Posterior vena cava (tissue), 2 donors: ENCODE measurements at regions not wholly inside any gene's neighbourhood (a gene's known extent, or its start where the extent isn't known, plus 50 kb on each side); places are given as distances from the start of the nearest gene placed in this dataset.

Experiments used
- DNase-seq: peaks from one replicate; pipeline ENCODE4 v3.0.0-alpha.2; 2020; ENCODE audit warnings: low spot score
- intact Hi-C, 2 donors: fragments of 100-400 bp; cut with DNase I; formaldehyde crosslinking; loops; one replicate each; pipeline versions ENCODE4 v1.14.1 to v1.14.2; 2022 to 2023
- donor health status: DM: yes; HTN: yes; CAD: no.
- donor health status: DM: yes; HTN: yes; CAD: no.

- intact Hi-C loops: no loop called here
These were observed 1899.8 kb upstream of the NUDT12 start for GRCh38 chr5:105462377-105462776.

DNA sequence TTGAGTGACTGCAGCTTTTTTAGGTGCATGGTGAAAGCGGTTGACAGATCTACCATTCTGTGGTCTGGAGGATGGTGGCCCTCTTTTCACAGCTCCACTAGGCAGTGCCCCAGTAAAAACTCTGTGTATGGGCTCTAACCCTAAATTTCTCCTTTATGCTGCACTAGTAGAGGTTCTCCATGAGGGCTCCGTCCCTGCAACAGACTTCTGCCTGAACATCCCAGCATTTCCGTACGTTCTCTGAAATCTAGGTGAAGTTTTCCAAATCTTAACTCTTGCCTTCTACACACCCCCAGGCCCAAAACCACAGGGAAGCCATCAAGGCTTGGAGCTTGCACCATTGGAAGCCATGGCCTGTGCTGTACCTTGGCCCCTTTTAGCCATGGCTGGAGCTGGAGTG, 1898.1 kb upstream of the NUDT12 start:
- no peak for DNase-seq
- intact Hi-C loops: no loop called here

More at GRCh38 chr5:105462377-105462776, 1899.8 kb upstream of the NUDT12 start:
- DNase-seq: no peak

- intact Hi-C loops: no loop called here
- DNase-seq: no peak
These were observed 1890.7 kb upstream of the NUDT12 start for GRCh38 chr5:105453216-105453807.

- no peak for DNase-seq
- intact Hi-C loops: no loop called here
These were observed 1885.7 kb upstream of the NUDT12 start for GRCh38 chr5:105448271-105448670.

DNA sequence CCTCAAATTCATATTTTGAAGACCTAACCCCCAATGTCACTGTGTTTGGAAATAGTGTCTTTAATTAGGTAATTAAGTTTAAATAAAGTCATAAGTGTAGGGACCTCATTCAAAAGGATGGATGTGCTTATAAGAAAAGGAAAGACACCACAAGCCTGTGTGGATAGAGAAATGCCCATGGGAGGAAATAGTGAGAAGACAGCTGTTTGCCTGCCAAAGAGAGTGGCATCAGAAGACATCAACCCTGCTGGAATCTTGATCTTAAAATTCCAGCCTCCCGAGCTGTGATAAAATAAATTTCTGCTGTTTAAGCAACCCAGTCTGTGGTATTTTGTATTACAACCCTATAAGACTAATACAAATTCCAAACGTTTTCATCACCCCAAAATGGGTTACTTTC, 1867.9 kb upstream of the NUDT12 start:
- intact Hi-C loops: no loop called here
- no peak for DNase-seq

DNA sequence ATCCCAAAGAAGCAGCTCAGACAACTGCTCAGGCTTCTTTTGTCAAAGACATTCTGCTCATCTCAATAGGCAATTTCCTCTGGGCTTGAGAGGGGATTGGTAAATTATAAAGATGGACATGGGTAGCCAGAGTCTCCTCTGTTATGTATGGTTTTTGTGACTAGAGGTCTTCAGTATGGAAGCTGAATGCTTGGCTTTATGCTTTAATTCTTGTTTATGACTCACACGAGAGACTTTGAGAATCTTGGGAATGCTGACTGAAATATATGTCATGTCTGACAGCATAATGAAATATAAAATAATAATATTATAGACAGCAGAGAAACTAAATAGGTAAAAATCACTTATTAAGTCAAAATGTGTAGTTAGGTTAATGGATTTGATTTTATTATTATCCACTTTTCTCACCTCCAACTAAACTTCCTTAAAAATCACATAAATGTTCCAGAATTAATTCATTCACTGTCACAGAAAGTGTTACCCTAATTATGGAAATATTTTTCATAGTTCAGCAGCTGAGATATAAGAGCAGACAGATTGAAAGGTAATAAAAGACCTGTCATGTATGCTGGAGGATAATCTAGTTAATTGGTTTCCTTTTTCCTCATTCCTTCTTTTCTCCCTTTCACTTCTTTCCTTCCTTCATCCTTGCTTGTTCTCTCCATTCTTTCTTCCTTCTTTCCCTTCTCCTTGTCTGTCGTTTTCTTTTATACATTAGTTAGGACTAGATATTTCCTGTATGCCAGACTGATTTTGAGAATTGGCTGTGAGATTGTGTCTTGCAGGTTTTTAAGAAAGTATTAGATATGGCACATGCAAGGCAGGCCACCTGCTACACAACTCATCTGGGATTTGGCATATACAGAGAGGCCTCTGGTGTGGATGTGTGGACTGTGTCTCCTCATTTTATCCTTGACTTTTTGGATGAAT, 1866.1 kb upstream of the NUDT12 start:
- no peak for DNase-seq
- intact Hi-C loops: no loop called here

DNA sequence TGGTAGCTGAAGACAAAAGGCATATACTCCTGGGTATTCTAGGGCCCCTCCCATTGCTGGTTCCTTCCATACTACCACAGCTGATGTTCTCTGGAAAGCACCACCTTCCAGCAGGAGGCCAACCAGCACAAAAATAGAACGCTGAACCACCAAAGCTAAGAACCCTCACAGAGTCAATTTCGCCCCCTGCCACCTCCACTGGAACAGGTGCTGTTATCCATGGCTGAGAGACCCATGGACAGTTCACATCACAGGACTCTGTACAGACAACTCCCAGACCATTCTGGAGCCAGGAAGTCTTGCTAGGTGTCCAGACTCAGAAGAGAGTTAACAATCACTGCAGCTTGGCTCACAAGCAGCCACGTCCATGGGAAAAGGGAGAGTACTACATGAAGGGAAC, 1851.5 kb upstream of the NUDT12 start:
- intact Hi-C loops: no loop called here
- DNase-seq: no peak

DNA sequence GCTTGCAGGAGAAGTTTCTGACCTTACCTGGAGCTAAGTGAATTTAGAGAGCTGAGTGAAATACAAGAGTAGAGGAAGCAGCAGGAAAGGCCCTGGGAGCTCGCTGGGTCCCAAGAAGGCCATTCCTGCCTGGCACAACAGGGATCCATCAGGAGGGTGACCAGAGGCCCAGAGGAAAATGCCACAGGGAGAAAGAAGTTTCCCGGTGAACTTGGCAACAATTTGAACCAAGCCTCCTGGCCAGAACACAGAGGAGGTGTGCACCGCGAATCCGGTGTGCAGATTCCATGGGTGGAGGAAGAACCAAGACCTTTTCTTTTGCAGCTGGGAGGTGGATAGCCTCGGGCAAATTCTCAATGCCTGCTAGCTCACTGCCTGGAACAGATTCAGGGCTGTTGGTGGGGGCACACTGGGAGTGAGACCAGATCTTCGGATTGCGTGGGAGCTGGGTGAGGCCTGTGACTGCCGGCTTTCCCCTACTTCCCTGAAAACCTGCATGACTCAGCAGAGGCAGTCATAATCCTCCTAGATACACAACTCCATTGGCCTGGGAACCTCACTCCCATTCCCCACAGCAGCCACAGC, 1850.9 kb upstream of the NUDT12 start:
- intact Hi-C loops: no loop called here
- peak; percentile 47 for DNase-seq

DNA sequence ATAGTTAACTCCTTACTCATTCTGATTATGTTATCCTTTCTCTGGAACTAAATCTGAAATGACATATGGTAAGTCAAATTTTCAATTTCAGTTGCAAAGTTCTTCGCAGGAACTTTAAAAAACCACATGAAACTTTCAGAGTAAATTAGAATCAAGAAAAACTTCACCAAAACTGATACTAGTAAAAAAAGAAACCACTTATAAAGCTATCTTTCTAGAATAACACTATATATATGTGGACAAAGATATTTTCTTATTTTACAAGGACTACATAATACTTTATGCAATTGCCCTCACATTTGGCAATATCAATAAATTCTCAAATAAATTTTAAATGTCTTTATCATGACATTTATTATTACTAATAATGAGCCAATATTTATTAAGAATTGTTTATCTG, 1847.1 kb upstream of the NUDT12 start:
- intact Hi-C loops: no loop called here
- no peak for DNase-seq

DNA sequence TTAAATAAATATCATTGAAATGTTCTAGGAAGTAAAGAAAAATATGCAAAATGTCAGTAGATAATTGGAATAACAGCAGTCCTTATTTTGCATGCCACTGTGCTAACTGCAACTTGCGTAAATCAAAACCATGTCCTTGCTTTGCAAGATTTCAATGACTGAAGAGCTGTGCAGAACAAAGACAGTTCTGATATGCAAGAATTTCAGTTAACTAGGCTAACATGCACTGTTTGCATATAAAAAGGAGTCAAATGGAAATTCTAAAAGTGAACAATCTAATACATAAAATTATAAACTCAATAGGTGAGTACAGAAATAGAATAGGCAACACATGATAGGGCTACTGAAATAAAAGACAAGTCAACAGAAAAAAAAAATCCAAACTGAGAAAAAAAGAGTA, 1844.6 kb upstream of the NUDT12 start:
- intact Hi-C loops: no loop called here
- DNase-seq: no peak

GRCh38 chr5:105397749-105398148, 1835.2 kb upstream of the NUDT12 start:
- intact Hi-C loops: no loop called here
- DNase-seq: no peak

DNA sequence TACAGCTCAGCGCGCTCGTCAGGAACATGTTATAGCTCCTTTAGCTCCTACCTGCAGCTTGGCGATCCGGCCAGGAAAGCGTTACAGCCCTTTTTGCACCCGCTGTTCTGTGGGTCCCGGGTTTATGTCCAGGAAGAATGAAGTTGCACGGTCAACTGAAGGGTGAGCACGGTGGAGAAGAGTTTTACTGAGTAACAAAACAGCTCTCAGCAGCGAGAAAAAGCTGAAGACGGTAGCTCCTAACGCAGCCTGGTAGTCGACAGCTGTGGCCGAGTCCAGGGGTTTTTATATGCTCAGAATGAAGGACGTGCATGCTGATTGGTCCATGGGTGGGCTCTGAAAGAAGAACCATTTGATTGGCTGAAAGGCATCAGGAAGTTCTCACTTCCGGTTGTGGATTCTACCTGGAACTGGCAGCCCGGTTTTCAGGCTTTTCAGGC, 1830.1 kb upstream of the NUDT12 start:
- intact Hi-C loops: no loop called here
- DNase-seq: no peak

DNA sequence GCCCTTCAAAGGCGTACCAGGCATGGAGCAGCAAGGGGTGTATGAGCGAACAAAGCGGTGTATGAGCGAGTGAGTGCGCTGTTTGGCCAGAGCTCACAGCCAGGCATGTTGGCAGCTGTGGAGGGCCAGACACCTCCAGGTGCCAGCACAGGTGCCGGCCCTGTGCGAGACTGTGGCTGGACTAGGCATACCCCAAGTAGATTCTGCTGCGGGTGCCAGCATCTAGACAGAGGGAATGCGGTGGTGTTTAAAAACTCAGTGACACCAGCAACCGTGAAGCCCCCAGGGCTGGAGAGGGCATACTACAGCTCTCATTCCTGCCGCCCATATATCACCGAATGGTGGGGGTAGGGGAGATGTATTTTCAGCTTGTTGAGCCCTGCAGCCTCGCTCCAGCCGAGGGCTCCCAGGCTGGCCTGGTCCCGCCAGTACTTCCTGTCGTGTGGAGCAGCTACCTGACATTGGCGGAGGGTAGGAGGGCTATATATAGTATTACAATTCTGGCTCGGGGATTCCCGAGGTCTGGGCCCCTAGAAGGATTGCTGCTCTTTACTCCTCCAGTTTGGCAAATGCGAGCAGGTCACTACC, 1829.6 kb upstream of the NUDT12 start:
- DNase-seq: peak; percentile 64

GRCh38 chr5:105380126-105380525, 1817.5 kb upstream of the NUDT12 start:
- DNase-seq: no peak
- intact Hi-C loops: loop anchor here in 1 of 2 donors (5.0 kb wide), 2 partner anchors 1358 to 1367 kb away; no protein-coding TSS in a partner anchor

More for the DNA sequence above, 1829.6 kb upstream of the NUDT12 start:
- intact Hi-C loops: no loop called here

DNA sequence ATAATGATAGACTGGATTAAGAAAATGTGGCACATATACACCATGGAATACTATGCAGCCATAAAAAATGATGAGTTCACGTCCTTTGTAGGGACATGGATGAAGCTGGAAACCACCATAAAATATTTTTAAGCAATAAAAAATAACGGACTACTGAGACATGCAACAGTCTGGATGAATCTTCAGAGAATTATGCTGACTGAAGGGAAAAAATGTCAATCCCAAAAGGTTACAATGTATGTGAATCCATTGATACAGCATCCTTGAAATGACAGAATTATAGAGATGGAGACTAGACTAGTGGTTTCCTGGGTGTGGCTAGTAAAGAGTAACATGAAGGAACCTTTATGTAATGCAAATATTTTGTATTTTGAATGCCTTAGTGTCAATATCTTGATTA, 1808.6 kb upstream of the NUDT12 start:
- intact Hi-C loops: no loop called here
- DNase-seq: no peak

GRCh38 chr5:105350486-105351140, 1788.0 kb upstream of the NUDT12 start:
- DNase-seq: peak; percentile 36
- intact Hi-C loops: no loop called here

DNA sequence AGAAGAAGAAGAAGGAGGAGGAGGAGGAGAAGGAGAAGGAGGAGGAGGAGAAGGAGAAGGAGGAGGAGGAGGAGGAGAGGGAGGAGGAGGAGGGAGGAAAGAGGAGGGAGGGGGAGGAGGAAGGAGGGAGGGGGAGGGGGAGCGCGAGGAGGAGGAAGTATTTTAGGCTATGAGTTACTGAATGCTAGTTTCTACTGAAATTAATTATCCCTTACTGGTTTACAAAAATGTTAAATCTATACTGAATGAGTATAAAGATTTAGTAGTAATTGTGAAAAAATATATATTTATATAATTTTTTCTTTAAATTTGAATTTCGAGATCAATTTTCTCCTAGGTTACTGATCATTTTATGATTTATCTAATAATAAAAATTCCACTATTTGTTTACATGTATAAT, 1769.0 kb upstream of the NUDT12 start:
- intact Hi-C loops: no loop called here
- no peak for DNase-seq

- intact Hi-C loops: no loop called here
- no peak for DNase-seq
These were observed 1767.6 kb upstream of the NUDT12 start for GRCh38 chr5:105330185-105330584.

- intact Hi-C loops: no loop called here
- no peak for DNase-seq
These were observed 1742.3 kb upstream of the NUDT12 start for GRCh38 chr5:105304859-105305258.

DNA sequence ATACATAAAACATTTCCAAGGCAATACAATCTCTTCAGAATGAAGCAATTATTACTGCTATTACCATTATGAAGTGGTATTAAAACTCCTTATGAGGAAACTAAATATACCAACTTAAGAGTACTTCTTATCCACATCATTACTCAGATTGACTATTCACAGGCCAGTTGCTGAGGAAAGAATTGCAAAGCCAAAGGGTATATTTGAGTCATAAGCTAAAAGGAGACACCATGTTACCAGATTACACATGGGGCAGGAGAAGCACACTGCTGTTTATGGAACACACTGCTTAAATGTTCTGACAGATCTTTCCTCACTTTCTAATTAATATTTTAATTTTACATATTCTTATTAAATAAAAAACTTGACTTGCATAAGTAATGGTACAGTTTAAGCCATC, 1726.4 kb upstream of the NUDT12 start:
- intact Hi-C loops: no loop called here
- DNase-seq: no peak
